ENCODE measurements at regions not wholly inside any gene's neighbourhood (a gene's known extent, or its start where the extent isn't known, plus 50 kb on each side); places are given as distances from the start of the nearest gene placed in this dataset.

DNA sequence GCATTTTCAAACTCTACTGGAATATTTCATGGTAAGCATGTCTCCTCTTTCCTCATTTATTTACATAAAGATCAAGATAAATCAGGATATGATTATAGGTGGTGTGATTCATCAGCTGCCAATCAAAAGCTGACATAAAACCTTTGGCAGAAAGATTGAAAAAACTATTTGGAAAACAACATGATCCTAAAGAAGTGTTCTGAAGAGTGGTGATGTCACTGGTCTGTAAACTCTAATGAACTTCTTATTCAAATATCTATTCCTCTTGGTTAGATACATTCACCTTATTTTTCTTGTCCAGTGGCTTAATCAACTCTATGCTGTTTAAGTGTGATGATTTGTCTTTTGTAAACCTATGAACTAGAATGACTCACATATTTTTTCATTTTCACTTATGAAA is 535.5 kb upstream of the CITED2 start:
- TF ChIP-seq, protein P1, sequence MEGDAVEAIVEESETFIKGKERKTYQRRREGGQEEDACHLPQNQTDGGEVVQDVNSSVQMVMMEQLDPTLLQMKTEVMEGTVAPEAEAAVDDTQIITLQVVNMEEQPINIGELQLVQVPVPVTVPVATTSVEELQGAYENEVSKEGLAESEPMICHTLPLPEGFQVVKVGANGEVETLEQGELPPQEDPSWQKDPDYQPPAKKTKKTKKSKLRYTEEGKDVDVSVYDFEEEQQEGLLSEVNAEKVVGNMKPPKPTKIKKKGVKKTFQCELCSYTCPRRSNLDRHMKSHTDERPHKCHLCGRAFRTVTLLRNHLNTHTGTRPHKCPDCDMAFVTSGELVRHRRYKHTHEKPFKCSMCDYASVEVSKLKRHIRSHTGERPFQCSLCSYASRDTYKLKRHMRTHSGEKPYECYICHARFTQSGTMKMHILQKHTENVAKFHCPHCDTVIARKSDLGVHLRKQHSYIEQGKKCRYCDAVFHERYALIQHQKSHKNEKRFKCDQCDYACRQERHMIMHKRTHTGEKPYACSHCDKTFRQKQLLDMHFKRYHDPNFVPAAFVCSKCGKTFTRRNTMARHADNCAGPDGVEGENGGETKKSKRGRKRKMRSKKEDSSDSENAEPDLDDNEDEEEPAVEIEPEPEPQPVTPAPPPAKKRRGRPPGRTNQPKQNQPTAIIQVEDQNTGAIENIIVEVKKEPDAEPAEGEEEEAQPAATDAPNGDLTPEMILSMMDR (IDR thresholded peaks at IDR 0.05): no peak
- TF ChIP-seq ZFX (IDR thresholded peaks at IDR 0.05; ENCODE audit: borderline replicate concordance): no peak

DNA sequence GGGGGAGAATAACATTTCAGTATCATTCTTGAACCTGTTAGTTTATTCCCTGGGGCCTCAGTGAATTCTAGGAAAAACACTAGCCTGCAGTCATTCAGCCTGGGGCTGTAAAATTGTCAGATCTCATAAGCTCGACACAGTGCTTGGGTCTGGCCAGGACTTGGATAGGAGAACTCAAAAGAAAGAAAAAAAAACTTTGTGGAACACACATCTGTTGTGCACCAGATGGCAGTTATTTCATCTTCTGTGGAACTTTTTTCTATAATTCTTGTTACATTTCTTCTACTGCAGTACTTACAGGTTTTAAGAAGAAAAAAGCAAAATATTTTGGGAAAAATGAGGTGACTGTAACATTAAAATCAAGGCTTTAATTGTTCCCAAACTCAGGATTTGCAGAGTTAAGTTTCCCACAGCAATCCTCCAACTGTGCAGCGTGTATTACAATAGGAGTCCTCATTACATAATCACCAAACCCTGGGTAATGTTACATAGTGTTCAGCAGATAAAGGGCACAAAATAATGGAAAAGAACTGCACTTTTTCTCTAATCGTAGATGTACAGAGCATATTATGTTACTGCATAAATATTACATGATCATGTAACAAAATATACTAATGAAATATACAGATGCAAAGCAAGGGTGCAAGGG is 531.1 kb upstream of the CITED2 start:
- TF ChIP-seq, protein P1 (IDR thresholded peaks at IDR 0.05): no peak
- TF ChIP-seq ZFX (IDR thresholded peaks at IDR 0.05; ENCODE audit: borderline replicate concordance): no peak
- H3K27ac ChIP-seq: no peak overlapping the region

More for the DNA sequence above, 535.5 kb upstream of the CITED2 start:
- no peak overlapping the region for H3K27ac ChIP-seq

DNA sequence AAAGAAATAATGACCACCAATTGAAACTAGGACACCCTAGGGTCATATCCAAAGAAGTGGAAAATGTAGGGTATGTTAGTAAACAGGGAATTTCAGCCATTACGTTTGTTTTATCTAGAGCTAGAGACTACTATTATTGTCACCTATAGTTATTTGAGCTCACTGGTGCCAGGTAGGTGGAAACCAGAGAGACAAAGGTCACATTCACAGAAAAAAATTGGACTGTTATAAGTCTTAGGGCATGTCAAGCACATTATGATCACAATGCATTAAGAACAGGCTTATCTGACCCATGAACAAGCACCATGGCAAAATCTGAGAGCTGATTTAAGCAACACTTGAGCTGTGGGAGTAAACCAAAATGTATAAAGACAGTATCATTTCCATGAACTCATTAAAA is 530.1 kb upstream of the CITED2 start:
- H3K27ac ChIP-seq: no peak overlapping the region
- TF ChIP-seq ZFX (IDR thresholded peaks at IDR 0.05; ENCODE audit: borderline replicate concordance): no peak

DNA sequence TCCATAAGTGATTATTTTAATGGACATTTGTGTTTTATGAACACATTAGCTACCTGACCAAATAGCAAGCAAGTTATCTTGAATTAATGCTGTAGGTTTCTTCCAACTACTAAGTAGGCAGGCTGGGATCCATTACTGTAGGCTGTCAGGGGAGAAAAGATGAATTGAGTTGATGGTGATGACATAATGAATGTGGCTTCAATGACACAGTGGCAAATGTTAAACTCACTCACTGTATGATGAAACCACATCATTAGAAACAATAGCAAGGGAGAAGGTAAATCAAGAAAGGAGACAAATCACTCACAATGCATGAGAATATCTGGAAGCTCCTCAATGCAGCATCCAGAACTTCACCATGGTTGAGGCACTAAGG is 529.7 kb upstream of the CITED2 start:
- no peak overlapping the region for H3K27ac ChIP-seq
- no peak for TF ChIP-seq ZFX (IDR thresholded peaks at IDR 0.05; ENCODE audit: borderline replicate concordance)
- TF ChIP-seq, protein P1 (IDR thresholded peaks at IDR 0.05): no peak

DNA sequence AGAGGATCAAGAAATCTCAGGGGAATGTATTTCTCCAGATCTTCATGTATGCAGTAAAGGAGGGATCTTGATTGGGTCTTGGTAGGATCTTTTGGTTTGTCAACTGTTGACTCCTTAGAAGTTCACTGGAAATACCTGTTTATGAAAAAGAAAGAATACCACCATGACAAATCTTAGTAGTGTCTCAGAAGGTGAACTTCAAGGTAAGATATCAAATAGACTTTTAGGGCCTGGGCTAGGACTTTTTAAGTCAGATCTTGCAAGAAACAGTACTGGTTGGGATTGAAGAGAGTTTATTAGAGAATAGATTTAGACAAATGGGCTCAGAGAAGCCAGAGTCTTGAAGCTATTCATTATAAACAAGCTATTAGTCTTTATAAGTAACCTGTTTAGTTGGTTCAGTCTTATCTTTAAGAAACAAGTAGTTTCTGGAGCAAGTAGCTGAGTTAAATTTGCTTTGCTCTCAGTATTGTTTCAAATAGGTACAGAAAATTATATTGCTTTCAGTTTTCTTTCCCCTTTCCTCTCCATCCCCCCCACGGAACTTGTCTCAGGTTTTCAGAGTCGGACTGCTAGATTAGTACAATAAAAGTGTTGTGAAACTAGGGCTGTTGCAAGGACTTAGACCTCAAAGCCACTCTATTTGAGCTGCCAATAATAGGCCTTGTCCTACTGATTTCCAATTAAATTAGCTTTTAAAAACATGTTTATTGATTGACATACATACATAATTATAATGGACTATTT is 529.1 kb upstream of the CITED2 start:
- no peak for TF ChIP-seq ZFX (IDR thresholded peaks at IDR 0.05; ENCODE audit: borderline replicate concordance)

DNA sequence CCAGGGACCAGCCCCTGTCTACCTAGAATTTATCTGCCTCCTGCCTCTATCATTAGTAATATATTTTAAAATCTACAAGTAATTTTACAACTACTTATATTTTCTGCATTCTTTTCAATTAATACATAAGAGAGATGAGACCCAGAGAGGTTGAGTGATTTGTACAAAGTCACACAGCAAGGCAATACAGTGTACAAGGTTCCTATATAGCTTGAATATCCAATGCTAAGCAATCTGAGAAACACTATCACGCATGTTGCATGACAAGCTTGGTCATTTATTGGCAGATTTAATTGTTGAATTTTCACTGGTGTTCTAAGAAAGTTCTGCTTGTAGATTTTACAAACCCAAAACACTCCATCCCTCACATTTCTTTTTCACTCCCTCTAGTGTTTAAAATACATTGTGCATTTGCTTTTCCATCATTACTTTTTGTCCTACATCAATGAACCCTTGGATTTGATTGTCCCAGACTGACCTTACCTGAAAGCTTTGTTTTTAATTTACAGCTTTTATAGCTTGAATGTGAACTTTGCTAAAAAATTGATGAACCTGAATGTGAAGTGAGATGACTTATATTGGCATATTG is 520.9 kb upstream of the CITED2 start:
- TF ChIP-seq, protein P1 (IDR thresholded peaks at IDR 0.05): no peak
- no peak for TF ChIP-seq ZFX (IDR thresholded peaks at IDR 0.05; ENCODE audit: borderline replicate concordance)
- H3K27ac ChIP-seq: no peak overlapping the region

More for the DNA sequence above, 529.1 kb upstream of the CITED2 start:
- H3K27ac ChIP-seq: no peak overlapping the region

DNA sequence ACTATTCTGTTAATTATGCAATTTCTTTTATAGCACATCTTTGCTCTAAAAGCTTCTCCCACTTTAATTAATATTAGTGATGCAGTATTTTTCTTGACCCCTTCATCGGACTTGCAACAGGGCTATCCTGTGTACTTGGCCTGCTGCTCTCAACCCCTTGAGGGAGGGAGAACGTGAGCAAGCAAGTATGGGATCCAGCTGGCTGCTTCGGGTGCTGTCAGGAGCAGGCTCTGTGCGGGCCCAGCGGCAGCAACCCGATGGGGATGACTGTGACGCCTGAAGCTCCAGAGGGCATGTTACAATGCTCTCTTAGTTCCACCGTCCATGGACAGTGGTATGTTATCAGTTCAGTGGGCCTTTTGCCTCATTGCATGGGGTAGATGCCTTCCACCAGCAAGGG is 519.8 kb upstream of the CITED2 start:
- TF ChIP-seq, protein P1 (IDR thresholded peaks at IDR 0.05): no peak
- TF ChIP-seq ZFX (IDR thresholded peaks at IDR 0.05; ENCODE audit: borderline replicate concordance): no peak
- no peak overlapping the region for H3K27ac ChIP-seq

DNA sequence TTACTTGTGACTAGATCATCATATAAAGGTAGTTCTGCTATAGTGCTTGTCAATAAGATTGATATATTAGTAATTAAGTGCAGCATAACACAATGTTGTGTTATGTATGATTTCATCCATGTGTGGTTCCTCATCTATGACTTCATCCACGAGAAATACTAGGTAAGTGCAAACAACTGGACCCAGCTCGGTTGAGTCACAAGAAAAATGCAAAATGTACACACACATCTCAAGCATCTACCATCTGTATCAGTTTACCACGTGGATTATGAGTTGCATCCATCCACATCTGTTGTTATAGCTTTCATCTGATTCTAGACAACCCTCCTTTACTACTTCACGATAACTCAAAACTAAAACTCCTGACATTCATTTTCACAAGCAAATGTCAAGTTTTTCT is 517.0 kb upstream of the CITED2 start:
- TF ChIP-seq, protein P1 (IDR thresholded peaks at IDR 0.05): no peak
- TF ChIP-seq ZFX (IDR thresholded peaks at IDR 0.05; ENCODE audit: borderline replicate concordance): no peak
- no peak overlapping the region for H3K27ac ChIP-seq
